ENCODE measurements at regions not wholly inside any gene's neighbourhood (a gene's known extent, or its start where the extent isn't known, plus 50 kb on each side); places are given as distances from the start of the nearest gene placed in this dataset.

DNA sequence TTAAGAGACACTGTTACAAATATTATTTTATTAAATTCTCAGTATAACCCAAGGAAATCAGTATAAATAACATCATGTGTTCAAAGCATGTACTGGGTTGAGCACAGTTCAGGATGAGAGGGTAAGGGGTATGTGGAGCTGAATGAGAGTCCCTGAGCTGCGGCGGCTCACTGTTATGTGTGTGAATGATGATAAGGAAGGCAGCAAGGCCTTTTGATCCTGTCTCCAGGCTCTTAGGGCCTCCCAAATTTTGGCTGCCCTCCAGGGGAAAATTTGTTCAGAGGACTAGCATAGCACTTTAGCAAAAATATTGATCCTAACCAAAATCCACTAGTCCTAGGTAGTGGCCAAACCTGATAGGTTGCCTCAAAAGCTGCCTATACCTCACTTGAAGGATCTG, 86.1 kb upstream of the SPON1 start:
- Histone ChIP-seq H3K27ac (no peak overlapping the region), H3K36me3 (no peaks in the 10 kb centered on the region), H3K9me3 (no peaks in the 10 kb centered on the region), H3K4me3 (no peak overlapping the region), H3K4me1 (no peaks in the 10 kb centered on the region), H3K27me3 (no peaks in the 10 kb centered on the region)
- TF ChIP-seq, protein P1, sequence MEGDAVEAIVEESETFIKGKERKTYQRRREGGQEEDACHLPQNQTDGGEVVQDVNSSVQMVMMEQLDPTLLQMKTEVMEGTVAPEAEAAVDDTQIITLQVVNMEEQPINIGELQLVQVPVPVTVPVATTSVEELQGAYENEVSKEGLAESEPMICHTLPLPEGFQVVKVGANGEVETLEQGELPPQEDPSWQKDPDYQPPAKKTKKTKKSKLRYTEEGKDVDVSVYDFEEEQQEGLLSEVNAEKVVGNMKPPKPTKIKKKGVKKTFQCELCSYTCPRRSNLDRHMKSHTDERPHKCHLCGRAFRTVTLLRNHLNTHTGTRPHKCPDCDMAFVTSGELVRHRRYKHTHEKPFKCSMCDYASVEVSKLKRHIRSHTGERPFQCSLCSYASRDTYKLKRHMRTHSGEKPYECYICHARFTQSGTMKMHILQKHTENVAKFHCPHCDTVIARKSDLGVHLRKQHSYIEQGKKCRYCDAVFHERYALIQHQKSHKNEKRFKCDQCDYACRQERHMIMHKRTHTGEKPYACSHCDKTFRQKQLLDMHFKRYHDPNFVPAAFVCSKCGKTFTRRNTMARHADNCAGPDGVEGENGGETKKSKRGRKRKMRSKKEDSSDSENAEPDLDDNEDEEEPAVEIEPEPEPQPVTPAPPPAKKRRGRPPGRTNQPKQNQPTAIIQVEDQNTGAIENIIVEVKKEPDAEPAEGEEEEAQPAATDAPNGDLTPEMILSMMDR (IDR thresholded peaks at IDR 0.05) = no peak
- no peak for FAIRE-seq
- 75 to 81% methylated on average over 2 of the region's 2 CpGs for WGBS, 2 donors
- no peak for ATAC-seq
- intact Hi-C loops (cut with DNase I) = no loop called here
- no peak for DNase-seq

GRCh38 chr11:13878077-13878476, 84.4 kb upstream of the SPON1 start:
- no peak overlapping the region for H3K4me3 ChIP-seq
- FAIRE-seq (no peak), ATAC-seq (no peak), DNase-seq (no peak)
- no peaks in the 10 kb centered on the region for H3K27me3 ChIP-seq
- peaks cover 0 to 2% (median 0%) of the 10 kb centered on the region in 3 donors for H3K4me1 ChIP-seq
- TF ChIP-seq, protein P1 (IDR thresholded peaks at IDR 0.05) = no peak
- H3K9me3 ChIP-seq = no peaks in the 10 kb centered on the region
- H3K27ac ChIP-seq = no peak overlapping the region
- WGBS, 2 donors = 57 to 80% methylated on average over 1 of the region's 1 CpG
- H3K36me3 ChIP-seq = no peaks in the 10 kb centered on the region
- intact Hi-C loops (cut with DNase I) = no loop called here

DNA sequence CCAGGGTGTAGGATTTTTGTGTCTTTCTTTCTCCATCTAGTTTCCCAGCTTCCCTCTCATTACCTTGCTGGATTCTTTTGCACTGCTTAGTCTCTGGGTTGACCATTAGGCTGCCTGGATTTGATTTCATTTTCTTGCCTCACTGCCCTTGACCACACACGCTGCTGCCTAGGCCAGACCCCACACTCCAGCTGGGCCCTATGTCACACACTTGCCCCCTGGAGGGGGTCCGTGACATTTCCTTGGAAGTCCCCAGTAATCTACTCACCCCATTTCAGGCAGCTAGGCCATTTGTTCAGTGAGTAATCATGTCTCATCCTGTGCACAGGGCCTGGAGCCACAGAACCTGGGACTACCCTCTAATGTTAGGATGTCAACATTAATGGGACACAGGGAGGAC, 81.9 kb upstream of the SPON1 start:
- Histone ChIP-seq H3K4me3 (no peak overlapping the region), H3K9me3 (no peaks in the 10 kb centered on the region), H3K27ac (no peak overlapping the region), H3K27me3 (no peaks in the 10 kb centered on the region), H3K36me3 (no peaks in the 10 kb centered on the region), H3K4me1 (peaks cover 0 to 2% (median 0%) of the 10 kb centered on the region in 3 donors)
- DNase-seq (no peak), ATAC-seq (no peak), FAIRE-seq (no peak)
- intact Hi-C loops (cut with DNase I) = no loop called here
- 86 to 98% methylated on average over 2 of the region's 2 CpGs for WGBS, 2 donors
- TF ChIP-seq, protein P1 (IDR thresholded peaks at IDR 0.05) = no peak

DNA sequence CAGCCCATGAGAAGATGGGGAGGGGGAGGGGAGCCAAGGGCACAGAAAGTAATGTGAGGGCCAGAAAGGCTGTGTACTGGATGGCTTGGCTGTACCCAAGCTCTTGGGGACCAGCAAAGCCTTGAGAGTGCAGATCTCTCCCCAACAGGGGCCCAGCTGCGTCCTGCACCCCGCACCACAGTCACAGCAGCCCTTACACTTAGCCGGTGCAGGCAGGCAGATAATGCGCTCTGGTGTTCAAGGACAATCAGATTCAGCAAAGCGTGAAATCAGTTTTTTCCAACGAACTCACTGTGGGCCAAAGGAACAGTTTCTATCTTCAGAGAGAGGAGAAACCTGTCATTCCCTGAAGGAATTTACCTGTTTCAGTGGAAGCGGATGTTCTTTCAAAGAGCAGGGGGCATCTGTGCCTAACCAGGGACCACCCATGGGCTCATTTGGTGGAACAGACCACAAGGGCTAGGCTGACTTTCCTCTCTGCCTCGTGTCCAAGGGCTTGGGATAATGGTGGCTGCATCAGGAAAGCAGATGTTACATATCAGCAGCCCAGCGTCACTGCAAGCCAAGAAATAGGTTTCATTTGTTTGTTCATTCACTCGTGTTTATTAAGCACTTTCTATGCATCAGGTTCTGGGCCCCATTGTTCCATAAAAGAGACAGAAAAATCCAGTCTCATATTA, 81.2 kb upstream of the SPON1 start:
- H3K27me3 ChIP-seq = no peaks in the 10 kb centered on the region
- intact Hi-C loops (cut with DNase I) = no loop called here
- ATAC-seq (no peak), FAIRE-seq (no peak), DNase-seq (no peak)
- TF ChIP-seq, protein P1 (IDR thresholded peaks at IDR 0.05) = no peak
- no peak overlapping the region for H3K4me3 ChIP-seq
- WGBS, 2 donors = 64 to 69% methylated on average over 10 of the region's 10 CpGs
- H3K9me3 ChIP-seq = no peaks in the 10 kb centered on the region
- H3K4me1 ChIP-seq = peaks cover 0 to 2% (median 0%) of the 10 kb centered on the region in 3 donors
- no peaks in the 10 kb centered on the region for H3K36me3 ChIP-seq
- H3K27ac ChIP-seq = no peak overlapping the region

DNA sequence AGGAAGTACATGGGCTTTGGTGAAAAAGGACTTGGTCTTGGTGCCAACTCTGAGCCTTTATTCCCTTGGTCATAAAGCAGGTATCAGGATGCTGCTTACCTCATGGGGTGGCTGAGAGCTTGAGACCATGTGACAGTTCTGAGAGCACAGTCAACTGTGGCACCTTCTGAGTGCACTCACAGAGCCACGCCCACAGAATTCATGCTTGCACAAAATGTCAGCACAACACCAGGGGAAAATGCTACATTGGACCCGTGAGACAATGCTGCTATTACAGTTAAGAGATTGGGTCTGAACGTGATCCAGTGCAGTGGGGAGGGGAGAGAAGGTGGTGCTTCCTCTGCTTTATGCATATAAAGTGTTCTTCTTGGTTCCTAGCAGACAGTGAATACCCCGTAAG, 79.5 kb upstream of the SPON1 start:
- ATAC-seq = no peak
- WGBS, 2 donors = 60 to 66% methylated on average over 4 of the region's 4 CpGs

More for the DNA sequence above, 79.5 kb upstream of the SPON1 start:
- Histone ChIP-seq H3K9me3 (no peaks in the 10 kb centered on the region), H3K4me1 (peaks cover 0 to 2% (median 0%) of the 10 kb centered on the region in 3 donors), H3K36me3 (no peaks in the 10 kb centered on the region), H3K4me3 (no peak overlapping the region), H3K27me3 (no peaks in the 10 kb centered on the region), H3K27ac (no peak overlapping the region)
- no peak for FAIRE-seq
- TF ChIP-seq, protein P1 (IDR thresholded peaks at IDR 0.05) = no peak
- no peak for DNase-seq
- intact Hi-C loops (cut with DNase I) = no loop called here

Data from pancreas (tissue), 10 donors.